ENCODE measurements at regions not wholly inside any gene's neighbourhood (a gene's known extent, or its start where the extent isn't known, plus 50 kb on each side); places are given as distances from the start of the nearest gene placed in this dataset.
"Not testable (repeated sequence)": the region's sequence is repeated elsewhere in the genome, so short reads cannot be mapped to it uniquely, and the experiment has no call there.

- H3K36me3 Mint-ChIP-seq: no peaks in the 10 kb centered on the region
- H3K27ac Mint-ChIP-seq: no peak overlapping the region
- H3K4me1 Mint-ChIP-seq: no peaks in the 10 kb centered on the region
- H3K9me3 Mint-ChIP-seq: peaks cover 4% of the 10 kb centered on the region
- DNase-seq (ENCODE audit: low spot score in 2 of 2) (no peak), ATAC-seq (no peak)
- no peak overlapping the region for H3K4me3 Mint-ChIP-seq
Measured at GRCh38 chr2:118421648-118422047, 333.4 kb downstream of the INSIG2 start.

GRCh38 chr2:118417406-118418120, 329.3 kb downstream of the INSIG2 start:
- DNase-seq (ENCODE audit: low spot score in 2 of 2) (no peak), ATAC-seq (no peak)
- no peak overlapping the region for H3K27ac Mint-ChIP-seq
- H3K36me3 Mint-ChIP-seq: no peaks in the 10 kb centered on the region
- H3K4me1 Mint-ChIP-seq: no peaks in the 10 kb centered on the region
- no peak overlapping the region for H3K4me3 Mint-ChIP-seq
- H3K9me3 Mint-ChIP-seq: peaks cover 4% of the 10 kb centered on the region

DNA sequence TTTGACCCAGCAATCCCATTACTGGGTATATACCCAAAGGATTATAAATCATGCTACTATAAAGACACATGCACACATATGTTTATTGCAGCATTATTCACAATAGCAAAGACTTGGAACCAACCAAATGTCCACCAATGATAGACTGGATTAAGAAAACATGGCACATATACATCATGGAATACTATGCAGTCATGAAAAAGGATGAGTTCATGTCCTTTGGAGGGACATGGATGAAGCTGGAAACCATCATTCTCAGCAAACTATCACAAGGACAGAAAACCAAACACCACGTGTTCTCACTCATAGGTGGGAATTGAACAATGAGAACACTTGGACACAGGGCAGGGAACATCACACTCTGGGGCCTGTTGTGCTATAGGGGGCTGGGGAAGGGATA, 326.9 kb downstream of the INSIG2 start:
- H3K4me1 Mint-ChIP-seq; ATAC-seq; H3K27ac Mint-ChIP-seq; DNase-seq (ENCODE audit: low spot score in 2 of 2); H3K4me3 Mint-ChIP-seq; H3K9me3 Mint-ChIP-seq; H3K36me3 Mint-ChIP-seq: not testable (repeated sequence)

GRCh38 chr2:118403658-118404451, 315.6 kb downstream of the INSIG2 start:
- Mint-ChIP-seq H3K9me3 (peaks cover 2% of the 10 kb centered on the region), H3K27ac (no peak overlapping the region), H3K4me3 (no peak overlapping the region), H3K4me1 (no peaks in the 10 kb centered on the region), H3K36me3 (no peaks in the 10 kb centered on the region)
- no peak for DNase-seq (ENCODE audit: low spot score in 2 of 2)
- peak; percentile 83 for ATAC-seq

- ATAC-seq (no peak), DNase-seq (ENCODE audit: low spot score in 2 of 2) (no peak)
- Mint-ChIP-seq H3K36me3 (no peaks in the 10 kb centered on the region), H3K9me3 (no peaks in the 10 kb centered on the region), H3K4me1 (no peaks in the 10 kb centered on the region), H3K27ac (no peak overlapping the region), H3K4me3 (no peak overlapping the region)
Measured at GRCh38 chr2:118388771-118389170, 300.5 kb downstream of the INSIG2 start.

- Mint-ChIP-seq H3K9me3 (no peaks in the 10 kb centered on the region), H3K4me1 (no peaks in the 10 kb centered on the region), H3K27ac (no peak overlapping the region), H3K36me3 (no peaks in the 10 kb centered on the region), H3K4me3 (no peak overlapping the region)
- ATAC-seq (no peak), DNase-seq (ENCODE audit: low spot score in 2 of 2) (no peak)
Measured at GRCh38 chr2:118387509-118387908, 299.2 kb downstream of the INSIG2 start.

- H3K9me3 Mint-ChIP-seq: no peaks in the 10 kb centered on the region
- H3K36me3 Mint-ChIP-seq: no peaks in the 10 kb centered on the region
- ATAC-seq (peak; percentile 29), DNase-seq (ENCODE audit: low spot score in 2 of 2) (no peak)
- H3K4me1 Mint-ChIP-seq: no peaks in the 10 kb centered on the region
- H3K4me3 Mint-ChIP-seq: no peak overlapping the region
- H3K27ac Mint-ChIP-seq: no peak overlapping the region
Measured at GRCh38 chr2:118386641-118387302, 298.5 kb downstream of the INSIG2 start.

- H3K9me3 Mint-ChIP-seq: no peaks in the 10 kb centered on the region
- DNase-seq (ENCODE audit: low spot score in 2 of 2) (no peak), ATAC-seq (no peak)
- no peak overlapping the region for H3K27ac Mint-ChIP-seq
- no peak overlapping the region for H3K4me3 Mint-ChIP-seq
- H3K36me3 Mint-ChIP-seq: no peaks in the 10 kb centered on the region
- no peaks in the 10 kb centered on the region for H3K4me1 Mint-ChIP-seq
Measured at GRCh38 chr2:118380915-118381653, 292.8 kb downstream of the INSIG2 start.

- DNase-seq (ENCODE audit: low spot score in 2 of 2) (no peak), ATAC-seq (no peak)
- no peaks in the 10 kb centered on the region for H3K4me1 Mint-ChIP-seq
- H3K36me3 Mint-ChIP-seq: no peaks in the 10 kb centered on the region
- no peaks in the 10 kb centered on the region for H3K9me3 Mint-ChIP-seq
- no peak overlapping the region for H3K4me3 Mint-ChIP-seq
- H3K27ac Mint-ChIP-seq: no peak overlapping the region
Measured at GRCh38 chr2:118375907-118376485, 287.7 kb downstream of the INSIG2 start.

GRCh38 chr2:118374974-118375755, 286.9 kb downstream of the INSIG2 start:
- DNase-seq (ENCODE audit: low spot score in 2 of 2) (no peak), ATAC-seq (no peak)
- Mint-ChIP-seq H3K9me3 (no peaks in the 10 kb centered on the region), H3K27ac (no peak overlapping the region), H3K36me3 (no peaks in the 10 kb centered on the region), H3K4me1 (no peaks in the 10 kb centered on the region), H3K4me3 (no peak overlapping the region)

GRCh38 chr2:118372886-118373830, 284.9 kb downstream of the INSIG2 start:
- Mint-ChIP-seq H3K9me3 (no peaks in the 10 kb centered on the region), H3K27ac (no peak overlapping the region), H3K4me3 (no peak overlapping the region), H3K36me3 (no peaks in the 10 kb centered on the region), H3K4me1 (no peaks in the 10 kb centered on the region)
- no peak for DNase-seq (ENCODE audit: low spot score in 2 of 2)
- no peak for ATAC-seq

DNA sequence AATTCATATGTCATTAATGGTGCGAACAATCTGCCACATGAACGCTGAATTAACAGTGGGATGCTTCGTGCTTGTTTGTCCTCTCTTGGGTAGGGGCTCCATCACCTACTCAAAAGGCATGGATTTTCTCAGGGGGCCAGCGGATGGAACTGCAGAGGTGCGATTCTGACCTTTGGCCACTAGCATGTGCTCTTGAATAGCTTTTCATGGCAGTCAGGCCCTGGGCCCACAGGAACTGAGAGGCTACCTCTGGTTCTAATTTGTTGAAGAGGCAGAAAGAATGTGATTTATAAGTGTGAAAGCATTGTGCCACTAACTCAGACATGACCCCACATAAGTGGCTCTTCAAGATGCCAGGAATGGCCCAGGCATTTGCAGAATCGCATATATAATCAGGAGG, 283.2 kb downstream of the INSIG2 start:
- no peak overlapping the region for H3K27ac Mint-ChIP-seq
- H3K36me3 Mint-ChIP-seq: no peaks in the 10 kb centered on the region
- H3K4me1 Mint-ChIP-seq: no peaks in the 10 kb centered on the region
- ATAC-seq (no peak), DNase-seq (ENCODE audit: low spot score in 2 of 2) (no peak)
- H3K4me3 Mint-ChIP-seq: no peak overlapping the region
- no peaks in the 10 kb centered on the region for H3K9me3 Mint-ChIP-seq

DNA sequence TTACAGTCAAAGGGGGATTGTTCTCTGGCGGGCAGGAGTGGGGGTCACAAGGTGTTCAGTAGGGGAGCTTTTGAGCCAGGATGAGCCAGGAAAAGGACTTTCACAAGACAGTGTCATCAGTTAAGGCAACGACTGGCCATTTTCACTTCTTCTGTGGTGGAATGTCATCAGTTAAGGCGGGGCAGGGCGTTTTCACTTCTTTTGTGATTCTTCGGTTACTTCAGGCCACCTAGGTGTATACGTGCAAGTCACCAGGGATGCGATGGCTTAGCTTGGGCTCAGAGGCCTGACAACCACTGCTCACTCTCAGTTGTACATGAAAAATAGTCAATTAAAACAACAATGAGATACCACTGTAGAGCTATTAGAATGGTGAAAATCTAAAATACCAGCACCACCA, 281.2 kb downstream of the INSIG2 start:
- not testable (repeated sequence) for H3K4me1 Mint-ChIP-seq; DNase-seq (ENCODE audit: low spot score in 2 of 2); H3K36me3 Mint-ChIP-seq; H3K4me3 Mint-ChIP-seq; ATAC-seq; H3K9me3 Mint-ChIP-seq; H3K27ac Mint-ChIP-seq
